ENCODE measurements at regions not wholly inside any gene's neighbourhood (a gene's known extent, or its start where the extent isn't known, plus 50 kb on each side); places are given as distances from the start of the nearest gene placed in this dataset.

DNA sequence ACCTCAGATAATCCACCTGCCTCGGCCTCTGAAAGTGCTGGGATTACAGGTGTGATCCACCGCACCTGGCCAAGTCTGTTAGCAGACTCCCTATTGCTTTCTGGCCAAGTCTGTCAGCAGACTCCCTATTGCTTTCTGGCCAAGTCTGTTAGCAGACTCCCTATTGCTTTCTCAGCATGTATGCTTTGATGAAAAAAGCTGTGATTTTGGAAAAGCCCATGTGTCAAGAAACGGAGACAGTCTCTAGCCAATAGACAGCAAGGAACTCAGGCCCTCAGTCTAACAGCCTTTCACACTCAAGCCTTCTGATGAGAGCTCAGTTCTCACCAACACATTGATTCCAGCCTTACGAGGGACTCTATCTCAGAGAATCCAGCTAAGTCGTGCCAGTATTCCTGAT is 158.8 kb upstream of the KRR1 start:
- Histone ChIP-seq H3K27me3 (replicated peaks) (no peaks in the 10 kb centered on the region), H3K36me3 (replicated peaks) (no peaks in the 10 kb centered on the region), H3K4me3 (ENCODE audit: low read depth, low read length) (no peak overlapping the region), H3K27ac (no peak overlapping the region)
- TF ChIP-seq, protein P1, sequence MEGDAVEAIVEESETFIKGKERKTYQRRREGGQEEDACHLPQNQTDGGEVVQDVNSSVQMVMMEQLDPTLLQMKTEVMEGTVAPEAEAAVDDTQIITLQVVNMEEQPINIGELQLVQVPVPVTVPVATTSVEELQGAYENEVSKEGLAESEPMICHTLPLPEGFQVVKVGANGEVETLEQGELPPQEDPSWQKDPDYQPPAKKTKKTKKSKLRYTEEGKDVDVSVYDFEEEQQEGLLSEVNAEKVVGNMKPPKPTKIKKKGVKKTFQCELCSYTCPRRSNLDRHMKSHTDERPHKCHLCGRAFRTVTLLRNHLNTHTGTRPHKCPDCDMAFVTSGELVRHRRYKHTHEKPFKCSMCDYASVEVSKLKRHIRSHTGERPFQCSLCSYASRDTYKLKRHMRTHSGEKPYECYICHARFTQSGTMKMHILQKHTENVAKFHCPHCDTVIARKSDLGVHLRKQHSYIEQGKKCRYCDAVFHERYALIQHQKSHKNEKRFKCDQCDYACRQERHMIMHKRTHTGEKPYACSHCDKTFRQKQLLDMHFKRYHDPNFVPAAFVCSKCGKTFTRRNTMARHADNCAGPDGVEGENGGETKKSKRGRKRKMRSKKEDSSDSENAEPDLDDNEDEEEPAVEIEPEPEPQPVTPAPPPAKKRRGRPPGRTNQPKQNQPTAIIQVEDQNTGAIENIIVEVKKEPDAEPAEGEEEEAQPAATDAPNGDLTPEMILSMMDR (IDR thresholded peaks at IDR 0.05; ENCODE audit: low read depth, low read length, missing control alignments), result no peak
- no peak for DNase-seq
- in situ Hi-C loops (cut with HindIII; ENCODE audit: low pct_ligation_motif_present, low sequenced_read_pairs), result no loop called here

- TF ChIP-seq, protein P1 (IDR thresholded peaks at IDR 0.05; ENCODE audit: low read depth, low read length, missing control alignments), result no peak
- no peaks in the 10 kb centered on the region for H3K36me3 ChIP-seq (replicated peaks)
- peak overlapping the region; percentile 77 for H3K27ac ChIP-seq
- in situ Hi-C loops (cut with HindIII; ENCODE audit: low pct_ligation_motif_present, low sequenced_read_pairs), result no loop called here
- no peak overlapping the region for H3K4me3 ChIP-seq (ENCODE audit: low read depth, low read length)
- H3K27me3 ChIP-seq (replicated peaks), result no peaks in the 10 kb centered on the region
- DNase-seq, result peak; percentile 61
Observed at GRCh38 chr12:75666939-75667334, 155.5 kb upstream of the KRR1 start.

GRCh38 chr12:75666126-75666938 is 154.9 kb upstream of the KRR1 start:
- Histone ChIP-seq H3K36me3 (replicated peaks) (no peaks in the 10 kb centered on the region), H3K27me3 (replicated peaks) (no peaks in the 10 kb centered on the region), H3K4me3 (ENCODE audit: low read depth, low read length) (no peak overlapping the region), H3K27ac (peak overlapping the region; percentile 77)
- TF ChIP-seq, protein P1 (IDR thresholded peaks at IDR 0.05; ENCODE audit: low read depth, low read length, missing control alignments), result no peak
- DNase-seq, result peak; percentile 75
- in situ Hi-C loops (cut with HindIII; ENCODE audit: low pct_ligation_motif_present, low sequenced_read_pairs), result no loop called here

DNA sequence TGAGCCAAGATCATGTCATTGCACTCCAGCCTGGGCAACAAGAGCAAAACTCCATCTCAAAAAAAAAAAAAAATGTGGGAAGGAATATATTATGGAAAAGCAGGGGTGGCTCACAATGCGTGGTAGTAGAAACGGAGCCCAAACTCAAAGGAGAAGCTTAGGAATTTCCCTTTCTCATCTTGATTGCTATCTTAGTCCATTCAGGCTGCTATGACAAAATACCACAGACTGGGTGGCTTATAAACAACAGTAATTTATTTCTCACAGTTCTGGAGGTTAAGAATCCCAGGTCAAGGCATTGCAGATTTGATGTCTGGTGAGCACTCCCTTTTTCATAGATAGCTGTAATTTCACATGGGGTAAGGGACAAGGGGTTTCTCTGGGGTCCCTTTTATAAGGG is 153.8 kb upstream of the KRR1 start:
- Histone ChIP-seq H3K27ac (peak overlapping the region; percentile 77), H3K27me3 (replicated peaks) (no peaks in the 10 kb centered on the region), H3K4me3 (ENCODE audit: low read depth, low read length) (no peak overlapping the region), H3K36me3 (replicated peaks) (no peaks in the 10 kb centered on the region)
- TF ChIP-seq, protein P1 (IDR thresholded peaks at IDR 0.05; ENCODE audit: low read depth, low read length, missing control alignments), result no peak
- DNase-seq, result no peak
- in situ Hi-C loops (cut with HindIII; ENCODE audit: low pct_ligation_motif_present, low sequenced_read_pairs), result no loop called here

- Histone ChIP-seq H3K27ac (peak overlapping the region; percentile 71), H3K36me3 (replicated peaks) (no peaks in the 10 kb centered on the region), H3K27me3 (replicated peaks) (no peaks in the 10 kb centered on the region), H3K4me3 (ENCODE audit: low read depth, low read length) (no peak overlapping the region)
- DNase-seq, result peak; percentile 81
- TF ChIP-seq, protein P1 (IDR thresholded peaks at IDR 0.05; ENCODE audit: low read depth, low read length, missing control alignments), result no peak
- in situ Hi-C loops (cut with HindIII; ENCODE audit: low pct_ligation_motif_present, low sequenced_read_pairs), result no loop called here
Observed at GRCh38 chr12:75662511-75663159, 151.2 kb upstream of the KRR1 start.
